Fibroblast of lung (primary cell): ENCODE measurements at regions not wholly inside any gene's neighbourhood (a gene's known extent, or its start where the extent isn't known, plus 50 kb on each side); places are given as distances from the start of the nearest gene placed in this dataset.
A peak's percentile ranks its signal among the peaks of the same experiment; 100 is the strongest.

Experiments used
- DNase-seq, 2 donors: peaks; one replicate each; pipeline versions ENCODE4 v3.0.0 to v3.0.0-alpha.2; 2010; ENCODE audit warnings: low read depth in 2 of 2
- H2AFZ ChIP-seq: 2 replicates; pipeline ENCODE4 v1.5.1; 2012; ENCODE audit warnings: low read length, control low read depth, inconsistent platforms
- H3K27ac ChIP-seq: 2 replicates; pipeline ENCODE4 v1.5.1; 2011; ENCODE audit warnings: low read length, control low read depth; ENCODE audit not compliant: insufficient read depth
- H3K27me3 ChIP-seq: 2 replicates; pipeline ENCODE4 v1.5.1; 2011; ENCODE audit warnings: mild to moderate bottlenecking, low read length; ENCODE audit not compliant: control insufficient read depth, insufficient read depth
- H3K36me3 ChIP-seq: 2 replicates; pipeline ENCODE4 v1.5.1; 2011; ENCODE audit warnings: low read length; ENCODE audit not compliant: control insufficient read depth, insufficient read depth
- H3K4me1 ChIP-seq: 2 replicates; pipeline ENCODE4 v1.5.1; 2011; ENCODE audit warnings: low read length; ENCODE audit not compliant: control insufficient read depth, insufficient read depth; ENCODE audit errors: extremely low read depth
- H3K4me2 ChIP-seq: 2 replicates; pipeline ENCODE4 v1.5.1; 2011; ENCODE audit warnings: low read length, control low read depth; ENCODE audit not compliant: insufficient read depth; ENCODE audit errors: extremely low read depth
- H3K4me3 ChIP-seq, 4 experiments: fragments of 200-600 bp in 1 of 4; sonication (generic) in 1 of 4; replicated peaks in 1 of 4; 2 replicates each; pipeline ENCODE4 v1.5.1; 2011 to 2016; ENCODE audit warnings: low read length in 4 of 4, low read depth in 3 of 4, mild to moderate bottlenecking in 3 of 4, control low read depth in 2 of 4, inconsistent platforms in 1 of 4, mixed read lengths in 1 of 4; ENCODE audit not compliant: insufficient read depth in 1 of 4; ENCODE audit errors: control extremely low read depth in 1 of 4
- H3K79me2 ChIP-seq: 2 replicates; pipeline ENCODE4 v1.5.1; 2012; ENCODE audit warnings: mild to moderate bottlenecking, low read length, inconsistent platforms; ENCODE audit not compliant: control insufficient read depth, insufficient read depth
- H3K9ac ChIP-seq: 2 replicates; pipeline ENCODE4 v1.5.1; 2011; ENCODE audit warnings: mild to moderate bottlenecking, low read length, control low read depth; ENCODE audit not compliant: insufficient read depth
- H3K9me3 ChIP-seq: 2 replicates; pipeline ENCODE4 v1.5.1; 2012; ENCODE audit warnings: low read depth, low read length; ENCODE audit not compliant: control insufficient read depth, insufficient read depth
- H4K20me1 ChIP-seq: 2 replicates; pipeline ENCODE4 v1.5.1; 2011; ENCODE audit warnings: low read length; ENCODE audit not compliant: control insufficient read depth, insufficient read depth; ENCODE audit errors: extremely low read depth
- EZH2 ChIP-seq: IDR thresholded peaks from 2 replicates; pipeline ENCODE4 v1.5.1; 2012; ENCODE audit warnings: low read length, control low read depth, mild to moderate bottlenecking; ENCODE audit errors: missing control alignments
- TF ChIP-seq, protein P1 (sequence below), 2 donors: IDR thresholded peaks in 1 of 2; conservative IDR thresholded peaks in 1 of 2; 1 replicate in 1 of 2; 2 replicates in 1 of 2; pipeline ENCODE4 v1.5.1; 2011 to 2012; ENCODE audit warnings: low read length in 2 of 2, control low read depth in 1 of 2, inconsistent platforms in 1 of 2, low read depth in 1 of 2, mild to moderate bottlenecking in 1 of 2

DNA sequence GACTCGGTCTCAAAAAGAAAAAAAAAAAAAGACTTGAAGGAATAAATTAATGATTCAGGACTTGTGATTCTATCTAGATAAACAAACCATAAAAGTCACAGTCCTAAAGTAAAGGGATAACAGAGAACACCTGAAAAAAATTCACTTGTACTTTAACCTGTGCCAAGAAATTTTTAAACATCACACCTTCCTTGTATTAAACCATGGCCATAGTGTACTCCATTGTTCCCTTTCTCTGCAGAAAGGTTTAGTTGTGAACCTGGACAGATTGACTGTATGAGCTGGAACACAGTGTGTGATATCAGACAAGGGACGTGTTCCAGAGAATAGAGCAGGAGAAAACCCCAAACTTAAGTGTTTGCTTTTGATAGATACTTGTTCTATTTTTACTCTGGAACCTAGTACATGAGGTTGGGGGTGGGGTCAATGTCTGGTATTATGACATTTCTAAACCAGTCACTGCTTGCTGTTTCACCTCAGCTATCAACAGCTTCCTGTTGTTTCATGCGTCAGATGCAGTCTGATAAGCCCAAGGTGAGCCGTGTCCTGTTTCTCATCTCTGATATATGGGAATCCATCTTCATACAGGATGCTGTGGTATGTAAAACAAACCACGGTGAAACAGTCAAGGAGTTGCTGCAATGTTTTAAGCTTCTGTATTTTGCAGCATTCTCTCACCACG is 62.5 kb upstream of the ITGA1 start:
- H3K4me2 ChIP-seq: no peak overlapping the region
- H4K20me1 ChIP-seq: no peaks in the 10 kb centered on the region
- no peaks in the 10 kb centered on the region for H3K36me3 ChIP-seq
- H3K27ac ChIP-seq: no peak overlapping the region
- TF ChIP-seq, protein P1, sequence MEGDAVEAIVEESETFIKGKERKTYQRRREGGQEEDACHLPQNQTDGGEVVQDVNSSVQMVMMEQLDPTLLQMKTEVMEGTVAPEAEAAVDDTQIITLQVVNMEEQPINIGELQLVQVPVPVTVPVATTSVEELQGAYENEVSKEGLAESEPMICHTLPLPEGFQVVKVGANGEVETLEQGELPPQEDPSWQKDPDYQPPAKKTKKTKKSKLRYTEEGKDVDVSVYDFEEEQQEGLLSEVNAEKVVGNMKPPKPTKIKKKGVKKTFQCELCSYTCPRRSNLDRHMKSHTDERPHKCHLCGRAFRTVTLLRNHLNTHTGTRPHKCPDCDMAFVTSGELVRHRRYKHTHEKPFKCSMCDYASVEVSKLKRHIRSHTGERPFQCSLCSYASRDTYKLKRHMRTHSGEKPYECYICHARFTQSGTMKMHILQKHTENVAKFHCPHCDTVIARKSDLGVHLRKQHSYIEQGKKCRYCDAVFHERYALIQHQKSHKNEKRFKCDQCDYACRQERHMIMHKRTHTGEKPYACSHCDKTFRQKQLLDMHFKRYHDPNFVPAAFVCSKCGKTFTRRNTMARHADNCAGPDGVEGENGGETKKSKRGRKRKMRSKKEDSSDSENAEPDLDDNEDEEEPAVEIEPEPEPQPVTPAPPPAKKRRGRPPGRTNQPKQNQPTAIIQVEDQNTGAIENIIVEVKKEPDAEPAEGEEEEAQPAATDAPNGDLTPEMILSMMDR (conservative IDR thresholded peaks at IDR 0.05 in 1 of 2, IDR thresholded peaks at IDR 0.05 in 1 of 2; ENCODE audit: low read depth in 1 of 2, low read length in 2 of 2): no peak
- no peak for TF ChIP-seq EZH2
- DNase-seq: peak in 1 of 2 donors; percentile 20
- no peak overlapping the region for H2AFZ ChIP-seq
- no peaks in the 10 kb centered on the region for H3K79me2 ChIP-seq
- no peaks in the 10 kb centered on the region for H3K27me3 ChIP-seq
- H3K4me1 ChIP-seq: peaks cover 2% of the 10 kb centered on the region
- H3K9ac ChIP-seq: no peak overlapping the region
- H3K4me3 ChIP-seq: no peak overlapping the region
- H3K9me3 ChIP-seq: no peaks in the 10 kb centered on the region

DNA sequence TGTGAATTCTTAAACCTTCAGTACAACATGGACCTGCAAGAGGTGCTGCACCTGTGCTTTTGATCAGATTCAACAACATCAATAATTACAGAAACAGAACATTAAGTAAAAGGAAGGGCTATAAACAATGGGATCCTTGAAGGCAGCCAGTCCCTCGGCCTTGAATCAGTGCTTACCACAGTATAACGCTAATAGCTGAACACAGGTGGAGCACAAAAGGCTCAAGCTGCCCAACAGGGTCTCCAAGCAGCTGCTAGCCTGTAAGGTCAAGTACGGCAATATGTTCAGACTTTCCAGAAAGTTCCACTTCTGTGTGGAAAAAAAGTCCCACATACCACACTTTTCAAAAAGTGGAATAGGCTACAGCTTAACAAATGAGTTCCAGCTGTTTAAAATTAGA is 61.9 kb upstream of the ITGA1 start:
- Histone ChIP-seq H3K27ac (no peak overlapping the region), H3K9ac (no peak overlapping the region), H3K36me3 (no peaks in the 10 kb centered on the region), H2AFZ (no peak overlapping the region), H3K27me3 (no peaks in the 10 kb centered on the region), H3K4me3 (no peak overlapping the region), H3K9me3 (no peaks in the 10 kb centered on the region), H3K79me2 (no peaks in the 10 kb centered on the region), H3K4me2 (no peak overlapping the region), H3K4me1 (peaks cover 2% of the 10 kb centered on the region), H4K20me1 (no peaks in the 10 kb centered on the region)
- DNase-seq: peak in 1 of 2 donors; percentile 9
- TF ChIP-seq EZH2: no peak
- TF ChIP-seq, protein P1 (conservative IDR thresholded peaks at IDR 0.05 in 1 of 2, IDR thresholded peaks at IDR 0.05 in 1 of 2; ENCODE audit: low read depth in 1 of 2, low read length in 2 of 2): no peak

DNA sequence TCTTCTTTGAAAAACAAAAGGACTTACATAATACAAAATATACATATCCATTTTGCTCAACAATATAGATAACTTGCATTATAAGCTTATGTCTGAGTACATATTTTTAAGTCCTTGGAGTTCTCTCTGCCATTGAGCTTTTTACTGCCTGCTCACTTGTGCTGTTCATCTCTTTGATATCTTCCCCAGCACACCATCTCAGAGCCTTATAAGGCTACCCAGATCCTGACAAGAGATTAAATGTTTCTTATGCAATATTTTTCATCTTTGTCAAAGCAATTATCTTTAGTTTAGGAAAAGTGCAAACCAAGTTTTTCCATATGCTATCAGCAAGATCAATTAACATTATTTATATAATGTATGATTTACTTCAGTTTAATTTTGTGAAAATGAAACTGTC is 60.7 kb upstream of the ITGA1 start:
- H3K36me3 ChIP-seq: no peaks in the 10 kb centered on the region
- H3K27me3 ChIP-seq: no peaks in the 10 kb centered on the region
- no peak overlapping the region for H3K4me3 ChIP-seq
- H4K20me1 ChIP-seq: no peaks in the 10 kb centered on the region
- H3K79me2 ChIP-seq: no peaks in the 10 kb centered on the region
- H3K9ac ChIP-seq: no peak overlapping the region
- H3K9me3 ChIP-seq: no peaks in the 10 kb centered on the region
- TF ChIP-seq, protein P1 (conservative IDR thresholded peaks at IDR 0.05 in 1 of 2, IDR thresholded peaks at IDR 0.05 in 1 of 2; ENCODE audit: low read depth in 1 of 2, low read length in 2 of 2): no peak
- no peak for TF ChIP-seq EZH2
- H3K4me1 ChIP-seq: peaks cover 2% of the 10 kb centered on the region
- H2AFZ ChIP-seq: no peak overlapping the region
- H3K4me2 ChIP-seq: peak overlapping the region; percentile 42
- H3K27ac ChIP-seq: no peak overlapping the region
- DNase-seq: no peak
